HG03060 (cell line): ENCODE measurements at regions not wholly inside any gene's neighbourhood (a gene's known extent, or its start where the extent isn't known, plus 50 kb on each side); places are given as distances from the start of the nearest gene placed in this dataset.

Experiments used
- ATAC-seq: cut with Tn5 transposase; IDR thresholded peaks from one replicate; pipeline ENCODE4 v1.9.1; 2021; ENCODE audit warnings: low read depth, moderate number of reproducible peaks; ENCODE audit not compliant: unreplicated experiment

GRCh38 chr16:50425044-50425443 lies 56.3 kb upstream of the BRD7 start:
- ATAC-seq = no peak

GRCh38 chr16:50422926-50423325 lies 54.1 kb upstream of the BRD7 start:
- ATAC-seq = no peak

- no peak for ATAC-seq
Observed at GRCh38 chr16:50419116-50419515, 50.3 kb upstream of the BRD7 start.
